C4-2B (cell line): ENCODE measurements at regions not wholly inside any gene's neighbourhood (a gene's known extent, or its start where the extent isn't known, plus 50 kb on each side); places are given as distances from the start of the nearest gene placed in this dataset.
"Not testable (repeated sequence)": the region's sequence is repeated elsewhere in the genome, so short reads cannot be mapped to it uniquely, and the experiment has no call there.

Experiments
- H3K27ac ChIP-seq: fragments of 450-650 bp; 2 replicates; pipeline ENCODE4 v1.5.1; 2017
- CTCF ChIP-seq: fragments of 450-650 bp; conservative IDR thresholded peaks from 2 replicates; pipeline ENCODE4 v1.5.1; 2017; ENCODE audit warnings: mild to moderate bottlenecking
- ZFX ChIP-seq: fragments of 450-650 bp; IDR thresholded peaks from 2 replicates; pipeline ENCODE4 v1.6.1; 2017

- TF ChIP-seq CTCF, result no peak
- TF ChIP-seq ZFX, result no peak
- no peak overlapping the region for H3K27ac ChIP-seq
Measured at GRCh38 chr18:1014951-1015624, 110.4 kb downstream of the ADCYAP1 start.

- TF ChIP-seq CTCF (no peak), ZFX (no peak)
- no peak overlapping the region for H3K27ac ChIP-seq
Measured at GRCh38 chr18:1015777-1016176, 111.1 kb downstream of the ADCYAP1 start.

- TF ChIP-seq ZFX, result no peak
- no peak for TF ChIP-seq CTCF
- no peak overlapping the region for H3K27ac ChIP-seq
Measured at GRCh38 chr18:1017227-1018058, 112.8 kb downstream of the ADCYAP1 start.

- no peak overlapping the region for H3K27ac ChIP-seq
- TF ChIP-seq CTCF, result no peak
- TF ChIP-seq ZFX, result no peak
Measured at GRCh38 chr18:1018181-1018681, 113.6 kb downstream of the ADCYAP1 start.

- H3K27ac ChIP-seq, result no peak overlapping the region
- TF ChIP-seq ZFX (no peak), CTCF (no peak)
Measured at GRCh38 chr18:1019191-1019590, 114.5 kb downstream of the ADCYAP1 start.

- no peak overlapping the region for H3K27ac ChIP-seq
- TF ChIP-seq CTCF, result no peak
- TF ChIP-seq ZFX, result no peak
Measured at GRCh38 chr18:1020731-1021344, 116.2 kb downstream of the ADCYAP1 start.

GRCh38 chr18:1026930-1027329 is 122.3 kb downstream of the ADCYAP1 start:
- no peak for TF ChIP-seq CTCF
- no peak for TF ChIP-seq ZFX
- H3K27ac ChIP-seq, result no peak overlapping the region

- H3K27ac ChIP-seq, result not testable (repeated sequence)
Measured at GRCh38 chr18:1033092-1033491, 128.4 kb downstream of the ADCYAP1 start.
